ENCODE measurements at regions not wholly inside any gene's neighbourhood (a gene's known extent, or its start where the extent isn't known, plus 50 kb on each side); places are given as distances from the start of the nearest gene placed in this dataset.

DNA sequence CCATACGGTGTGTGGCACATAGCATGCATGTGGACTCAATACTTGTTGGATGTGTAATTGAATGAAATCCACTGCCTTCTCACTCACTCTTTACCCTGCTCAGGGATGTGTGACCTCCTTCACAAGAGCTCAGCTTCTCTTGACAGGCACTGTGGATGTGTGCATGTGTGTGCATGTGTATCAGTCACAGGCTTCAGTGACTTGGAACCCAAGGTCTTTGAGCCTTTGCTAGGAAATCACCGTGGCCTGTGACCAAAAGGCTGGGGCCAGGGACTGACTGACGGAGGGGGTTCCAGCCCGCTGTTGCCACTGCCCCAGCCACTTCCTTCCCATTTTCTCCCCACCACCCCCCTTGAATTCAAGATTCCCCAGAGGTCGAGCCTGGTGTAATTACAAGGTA lies 144.4 kb upstream of the POU3F1 start (continued):
- TF ChIP-seq, protein P1, sequence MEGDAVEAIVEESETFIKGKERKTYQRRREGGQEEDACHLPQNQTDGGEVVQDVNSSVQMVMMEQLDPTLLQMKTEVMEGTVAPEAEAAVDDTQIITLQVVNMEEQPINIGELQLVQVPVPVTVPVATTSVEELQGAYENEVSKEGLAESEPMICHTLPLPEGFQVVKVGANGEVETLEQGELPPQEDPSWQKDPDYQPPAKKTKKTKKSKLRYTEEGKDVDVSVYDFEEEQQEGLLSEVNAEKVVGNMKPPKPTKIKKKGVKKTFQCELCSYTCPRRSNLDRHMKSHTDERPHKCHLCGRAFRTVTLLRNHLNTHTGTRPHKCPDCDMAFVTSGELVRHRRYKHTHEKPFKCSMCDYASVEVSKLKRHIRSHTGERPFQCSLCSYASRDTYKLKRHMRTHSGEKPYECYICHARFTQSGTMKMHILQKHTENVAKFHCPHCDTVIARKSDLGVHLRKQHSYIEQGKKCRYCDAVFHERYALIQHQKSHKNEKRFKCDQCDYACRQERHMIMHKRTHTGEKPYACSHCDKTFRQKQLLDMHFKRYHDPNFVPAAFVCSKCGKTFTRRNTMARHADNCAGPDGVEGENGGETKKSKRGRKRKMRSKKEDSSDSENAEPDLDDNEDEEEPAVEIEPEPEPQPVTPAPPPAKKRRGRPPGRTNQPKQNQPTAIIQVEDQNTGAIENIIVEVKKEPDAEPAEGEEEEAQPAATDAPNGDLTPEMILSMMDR (IDR thresholded peaks at IDR 0.05 in 2 of 3, conservative IDR thresholded peaks at IDR 0.05 in 1 of 3; ENCODE audit: borderline replicate concordance in 1 of 3, insufficient read depth in 1 of 3, low read depth in 2 of 3, low read length in 2 of 3): no peak
- TF ChIP-seq, protein P2, sequence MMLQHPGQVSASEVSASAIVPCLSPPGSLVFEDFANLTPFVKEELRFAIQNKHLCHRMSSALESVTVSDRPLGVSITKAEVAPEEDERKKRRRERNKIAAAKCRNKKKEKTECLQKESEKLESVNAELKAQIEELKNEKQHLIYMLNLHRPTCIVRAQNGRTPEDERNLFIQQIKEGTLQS (IDR thresholded peaks at IDR 0.05): no peak
- no peak for TF ChIP-seq SIN3A (IDR thresholded peaks at IDR 0.05; ENCODE audit: low read depth)

- TF ChIP-seq, protein P3, sequence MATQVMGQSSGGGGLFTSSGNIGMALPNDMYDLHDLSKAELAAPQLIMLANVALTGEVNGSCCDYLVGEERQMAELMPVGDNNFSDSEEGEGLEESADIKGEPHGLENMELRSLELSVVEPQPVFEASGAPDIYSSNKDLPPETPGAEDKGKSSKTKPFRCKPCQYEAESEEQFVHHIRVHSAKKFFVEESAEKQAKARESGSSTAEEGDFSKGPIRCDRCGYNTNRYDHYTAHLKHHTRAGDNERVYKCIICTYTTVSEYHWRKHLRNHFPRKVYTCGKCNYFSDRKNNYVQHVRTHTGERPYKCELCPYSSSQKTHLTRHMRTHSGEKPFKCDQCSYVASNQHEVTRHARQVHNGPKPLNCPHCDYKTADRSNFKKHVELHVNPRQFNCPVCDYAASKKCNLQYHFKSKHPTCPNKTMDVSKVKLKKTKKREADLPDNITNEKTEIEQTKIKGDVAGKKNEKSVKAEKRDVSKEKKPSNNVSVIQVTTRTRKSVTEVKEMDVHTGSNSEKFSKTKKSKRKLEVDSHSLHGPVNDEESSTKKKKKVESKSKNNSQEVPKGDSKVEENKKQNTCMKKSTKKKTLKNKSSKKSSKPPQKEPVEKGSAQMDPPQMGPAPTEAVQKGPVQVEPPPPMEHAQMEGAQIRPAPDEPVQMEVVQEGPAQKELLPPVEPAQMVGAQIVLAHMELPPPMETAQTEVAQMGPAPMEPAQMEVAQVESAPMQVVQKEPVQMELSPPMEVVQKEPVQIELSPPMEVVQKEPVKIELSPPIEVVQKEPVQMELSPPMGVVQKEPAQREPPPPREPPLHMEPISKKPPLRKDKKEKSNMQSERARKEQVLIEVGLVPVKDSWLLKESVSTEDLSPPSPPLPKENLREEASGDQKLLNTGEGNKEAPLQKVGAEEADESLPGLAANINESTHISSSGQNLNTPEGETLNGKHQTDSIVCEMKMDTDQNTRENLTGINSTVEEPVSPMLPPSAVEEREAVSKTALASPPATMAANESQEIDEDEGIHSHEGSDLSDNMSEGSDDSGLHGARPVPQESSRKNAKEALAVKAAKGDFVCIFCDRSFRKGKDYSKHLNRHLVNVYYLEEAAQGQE (IDR thresholded peaks at IDR 0.05; ENCODE audit: low read depth): no peak
- TF ChIP-seq FOSL1 (IDR thresholded peaks at IDR 0.05; ENCODE audit: low read depth): no peak
- no peak for TF ChIP-seq EZH2 (IDR thresholded peaks at IDR 0.05)
- no peak for TF ChIP-seq JUND (IDR thresholded peaks at IDR 0.05)
- TF ChIP-seq ZFX (IDR thresholded peaks at IDR 0.05): no peak
- H3K4me1 ChIP-seq (ENCODE audit: control insufficient read depth in 1 of 2, insufficient read depth in 2 of 2, low read length in 2 of 2): no peaks in the 10 kb centered on the region
- H3K79me2 ChIP-seq (ENCODE audit: insufficient read depth, low read length): no peaks in the 10 kb centered on the region
- no peaks in the 10 kb centered on the region for H3K9me3 ChIP-seq (ENCODE audit: control insufficient read depth in 1 of 2, insufficient read depth in 1 of 2, low read depth in 1 of 2, low read length in 2 of 2)
- POLR2A ChIA-PET: no interaction called here
- H3K9me2 ChIP-seq (ENCODE audit: insufficient read depth): no peaks in the 10 kb centered on the region
- no peak overlapping the region for H3K4me3 ChIP-seq (replicated peaks in 1 of 2; ENCODE audit: low read depth in 1 of 2, low read length in 2 of 2)
- H2AFZ ChIP-seq (ENCODE audit: low read depth, low read length, poor library complexity, severe bottlenecking): no peak overlapping the region
- DNase-seq (ENCODE audit: low read depth, low spot score): no peak
- intact Hi-C loops (cut with micrococcal nuclease): no loop called here
- peaks cover 15% of the 10 kb centered on the region; the same call in 1 of the 2 replicates for H3K27me3 ChIP-seq (ENCODE audit: insufficient read depth, low read length)
- no TSS peak for BruUV-seq (replicated peaks)
- H3K27ac ChIP-seq (ENCODE audit: low read depth, low read length): no peak overlapping the region
- no peaks in the 10 kb centered on the region for H3K36me3 ChIP-seq (ENCODE audit: control insufficient read depth in 1 of 2, insufficient read depth in 2 of 2, low read length in 2 of 2)
- RAD21 ChIA-PET (ENCODE audit: low non-redundant PET in 1 of 2, low total read pairs in 2 of 2, uncharacterized antibody in 2 of 2, unreplicated experiment in 2 of 2): no interaction called here
- no peak overlapping the region for H3K9ac ChIP-seq (ENCODE audit: low read length)
- ATAC-seq: no peak
- CTCF ChIA-PET: no interaction called here
- no peaks in the 10 kb centered on the region for H4K20me1 ChIP-seq (ENCODE audit: insufficient read depth)
- H3K4me2 ChIP-seq (ENCODE audit: low read length): no peak overlapping the region
Measured at GRCh38 chr1:38187552-38187951, 141.0 kb upstream of the POU3F1 start.
